ENCODE measurements at regions not wholly inside any gene's neighbourhood (a gene's known extent, or its start where the extent isn't known, plus 50 kb on each side); places are given as distances from the start of the nearest gene placed in this dataset.

GRCh38 chr2:216774180-216774579, 78.8 kb upstream of the IGFBP5 start (continued):
- TF ChIP-seq TBP (IDR thresholded peaks at IDR 0.05; ENCODE audit: low read depth, low read length) (no peak), NRF1 (IDR thresholded peaks at IDR 0.05; ENCODE audit: low read depth, low read length) (no peak)

All from H1 (cell line).